ENCODE measurements at regions not wholly inside any gene's neighbourhood (a gene's known extent, or its start where the extent isn't known, plus 50 kb on each side); places are given as distances from the start of the nearest gene placed in this dataset.

DNA sequence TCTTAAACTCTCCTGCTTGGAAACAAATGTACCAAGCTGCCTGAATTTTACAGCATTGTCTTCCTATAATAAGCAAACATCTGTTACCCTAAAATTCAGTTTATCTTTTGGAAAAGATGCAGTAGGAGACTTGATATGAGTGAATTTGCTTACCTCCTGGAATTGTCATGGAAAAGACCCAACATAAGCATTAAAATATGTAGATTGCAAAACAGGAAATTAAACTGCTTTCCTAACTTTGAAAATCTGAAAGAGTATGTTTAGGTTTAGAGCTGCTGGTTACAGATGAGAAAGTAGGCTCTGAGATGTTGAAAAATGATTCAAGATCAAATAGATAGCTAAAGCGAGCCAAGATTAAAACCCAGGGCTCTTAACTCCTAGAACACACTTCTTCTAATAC is 316.5 kb downstream of the SOX11 start:
- TF ChIP-seq YY1 (IDR thresholded peaks at IDR 0.05; ENCODE audit: insufficient read depth, insufficient read length) (no peak), ZNF274 (IDR thresholded peaks at IDR 0.05; ENCODE audit: low read depth, low read length) (no peak), SUZ12 (IDR thresholded peaks at IDR 0.05; ENCODE audit: extremely low read depth, insufficient read depth, insufficient read length) (no peak)

Measured in NT2/D1 (cell line).